Neural cell (in vitro differentiated cells): ENCODE measurements at regions not wholly inside any gene's neighbourhood (a gene's known extent, or its start where the extent isn't known, plus 50 kb on each side); places are given as distances from the start of the nearest gene placed in this dataset.

ENCODE experiments used
- H2AFZ ChIP-seq: fragments of 200-600, 300-800 bp; sonication (generic), shearing (Covaris generic); 2 replicates; pipeline ENCODE4 v1.6.0; 2014; ENCODE audit warnings: low read depth, mild to moderate bottlenecking, antibody characterized with exemption, low read length, moderate library complexity
- H3F3A ChIP-seq: fragments of 200-600 bp; shearing (Covaris generic); 2 replicates; pipeline ENCODE4 v1.6.1; 2016; ENCODE audit warnings: mild to moderate bottlenecking, moderate library complexity, mixed read lengths, antibody characterized with exemption, low read length; ENCODE audit not compliant: insufficient read depth, poor library complexity, severe bottlenecking
- H3K27ac ChIP-seq: fragments of 200-600, 300-800 bp; sonication (generic), shearing (Covaris generic); 2 replicates; pipeline ENCODE4 v1.5.1; 2014; ENCODE audit warnings: mild to moderate bottlenecking, low read length, moderate library complexity
- H3K27me3 ChIP-seq: fragments of 300-800, 200-600 bp; sonication (generic), shearing (Covaris generic); 2 replicates; pipeline ENCODE4 v1.6.0; 2014; ENCODE audit warnings: mild to moderate bottlenecking, low read depth, low read length, moderate library complexity; ENCODE audit not compliant: insufficient read depth
- H3K36me3 ChIP-seq: fragments of 300-800, 200-600 bp; sonication (generic), shearing (Covaris generic); 2 replicates; pipeline ENCODE4 v1.5.1; 2014; ENCODE audit warnings: mild to moderate bottlenecking, antibody characterized with exemption, low read length, moderate library complexity; ENCODE audit not compliant: insufficient read depth
- H3K4me2 ChIP-seq: fragments of 300-800, 200-600 bp; sonication (generic), shearing (Covaris generic); 2 replicates; pipeline ENCODE4 v1.6.0; 2014; ENCODE audit warnings: mild to moderate bottlenecking, low read length
- H3K4me3 ChIP-seq: fragments of 300-800, 200-600 bp; sonication (generic), shearing (Covaris generic); 2 replicates; pipeline ENCODE4 v1.5.1; 2014; ENCODE audit warnings: mild to moderate bottlenecking, low read length, moderate library complexity
- H3K79me2 ChIP-seq: fragments of 200-600 bp; shearing (Covaris generic); replicated peaks from 2 replicates; pipeline ENCODE4 v1.6.0; 2014; ENCODE audit warnings: mild to moderate bottlenecking, low read length, moderate library complexity; ENCODE audit not compliant: insufficient read depth
- H3K9ac ChIP-seq: fragments of 300-800, 200-600 bp; sonication (generic), shearing (Covaris generic); 2 replicates; pipeline ENCODE4 v1.6.1; 2016; ENCODE audit warnings: mild to moderate bottlenecking, low read length, mixed read lengths
- H3K9me2 ChIP-seq: fragments of 200-600 bp; shearing (Covaris generic); 2 replicates; pipeline ENCODE4 v1.6.1; 2016; ENCODE audit warnings: mild to moderate bottlenecking, low read length, mixed read lengths; ENCODE audit not compliant: insufficient read depth
- H3K9me3 ChIP-seq: fragments of 200-600, 300-800 bp; sonication (generic), shearing (Covaris generic); 2 replicates; pipeline ENCODE4 v1.6.1; 2016; ENCODE audit warnings: mild to moderate bottlenecking, mixed run types, low read length, moderate library complexity, mixed read lengths
- H4K20me1 ChIP-seq: fragments of 200-600 bp; shearing (Covaris generic); 2 replicates; pipeline ENCODE4 v1.6.1; 2016; ENCODE audit warnings: mild to moderate bottlenecking, mixed run types; ENCODE audit not compliant: insufficient read depth
- CTCF ChIP-seq: fragments of 450-650 bp; IDR thresholded peaks from 2 replicates; pipeline ENCODE4 v1.5.1; 2014; ENCODE audit warnings: antibody characterized with exemption, mild to moderate bottlenecking, moderate library complexity; ENCODE audit not compliant: poor library complexity, severe bottlenecking
- EP300 ChIP-seq: fragments of 450-650 bp; conservative IDR thresholded peaks from 2 replicates; pipeline ENCODE4 v1.6.1; 2014; ENCODE audit warnings: antibody characterized with exemption, mild to moderate bottlenecking, moderate library complexity; ENCODE audit not compliant: poor library complexity, severe bottlenecking
- EZH2 ChIP-seq: fragments of 200-600, 300-800 bp; shearing (Covaris generic), sonication (generic); IDR thresholded peaks from 2 replicates; pipeline ENCODE4 v1.6.1; 2014; ENCODE audit warnings: antibody characterized with exemption, low read length, borderline replicate concordance, mild to moderate bottlenecking; ENCODE audit not compliant: insufficient read depth, poor library complexity, severe bottlenecking
- MXI1 ChIP-seq: fragments of 450-650 bp; conservative IDR thresholded peaks from 2 replicates; pipeline ENCODE4 v1.6.1; 2014; ENCODE audit warnings: antibody characterized with exemption, mild to moderate bottlenecking; ENCODE audit not compliant: poor library complexity, severe bottlenecking
- POLR2AphosphoS5 ChIP-seq: IDR thresholded peaks from 2 replicates; pipeline ENCODE4 v1.6.1; 2012
- RAD21 ChIP-seq: fragments of 450-650 bp; conservative IDR thresholded peaks from 2 replicates; pipeline ENCODE4 v1.6.1; 2014; ENCODE audit warnings: antibody characterized with exemption, mild to moderate bottlenecking, moderate library complexity
- SMC3 ChIP-seq: fragments of 450-650 bp; conservative IDR thresholded peaks from 2 replicates; pipeline ENCODE4 v1.6.1; 2014; ENCODE audit warnings: antibody characterized with exemption, mild to moderate bottlenecking, moderate library complexity; ENCODE audit not compliant: poor library complexity
- TAF1 ChIP-seq: IDR thresholded peaks from 2 replicates; pipeline ENCODE4 v1.6.1; 2012; ENCODE audit warnings: low read depth
- TF ChIP-seq, protein P1 (sequence below): IDR thresholded peaks from 2 replicates; pipeline ENCODE4 v1.6.1; 2012; ENCODE audit warnings: borderline replicate concordance

DNA sequence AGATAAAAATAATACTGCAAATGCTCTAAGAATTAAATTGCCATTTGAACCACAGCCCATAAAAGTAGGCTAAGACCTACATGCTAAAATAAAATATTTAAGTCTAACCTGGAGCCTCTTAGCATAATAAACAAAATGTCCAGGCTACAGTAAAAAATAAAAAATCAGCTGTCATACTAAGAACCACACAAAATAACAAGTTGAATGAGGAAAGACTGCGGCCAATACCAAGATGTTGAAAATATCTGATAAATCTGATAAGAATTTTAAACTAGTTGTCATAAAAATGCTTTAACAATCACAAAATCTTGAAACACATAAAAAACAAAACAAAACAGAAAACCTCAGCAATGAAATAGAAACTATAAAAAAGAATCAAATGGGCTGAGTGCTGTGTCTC is 336.9 kb upstream of the MSX2 start:
- Histone ChIP-seq H3K9me3 (no peaks in the 10 kb centered on the region), H3K9me2 (no peaks in the 10 kb centered on the region), H3F3A (no peaks in the 10 kb centered on the region), H3K4me2 (no peak overlapping the region), H3K9ac (no peak overlapping the region), H3K79me2 (no peaks in the 10 kb centered on the region), H3K27ac (no peak overlapping the region), H2AFZ (no peak overlapping the region), H3K27me3 (no peaks in the 10 kb centered on the region), H3K4me3 (no peak overlapping the region), H3K36me3 (no peaks in the 10 kb centered on the region), H4K20me1 (no peaks in the 10 kb centered on the region)
- TF ChIP-seq RAD21 (no peak), TAF1 (no peak), SMC3 (no peak), EZH2 (no peak), MXI1 (no peak), POLR2AphosphoS5 (no peak), EP300 (no peak), CTCF (no peak)
- TF ChIP-seq, protein P1, sequence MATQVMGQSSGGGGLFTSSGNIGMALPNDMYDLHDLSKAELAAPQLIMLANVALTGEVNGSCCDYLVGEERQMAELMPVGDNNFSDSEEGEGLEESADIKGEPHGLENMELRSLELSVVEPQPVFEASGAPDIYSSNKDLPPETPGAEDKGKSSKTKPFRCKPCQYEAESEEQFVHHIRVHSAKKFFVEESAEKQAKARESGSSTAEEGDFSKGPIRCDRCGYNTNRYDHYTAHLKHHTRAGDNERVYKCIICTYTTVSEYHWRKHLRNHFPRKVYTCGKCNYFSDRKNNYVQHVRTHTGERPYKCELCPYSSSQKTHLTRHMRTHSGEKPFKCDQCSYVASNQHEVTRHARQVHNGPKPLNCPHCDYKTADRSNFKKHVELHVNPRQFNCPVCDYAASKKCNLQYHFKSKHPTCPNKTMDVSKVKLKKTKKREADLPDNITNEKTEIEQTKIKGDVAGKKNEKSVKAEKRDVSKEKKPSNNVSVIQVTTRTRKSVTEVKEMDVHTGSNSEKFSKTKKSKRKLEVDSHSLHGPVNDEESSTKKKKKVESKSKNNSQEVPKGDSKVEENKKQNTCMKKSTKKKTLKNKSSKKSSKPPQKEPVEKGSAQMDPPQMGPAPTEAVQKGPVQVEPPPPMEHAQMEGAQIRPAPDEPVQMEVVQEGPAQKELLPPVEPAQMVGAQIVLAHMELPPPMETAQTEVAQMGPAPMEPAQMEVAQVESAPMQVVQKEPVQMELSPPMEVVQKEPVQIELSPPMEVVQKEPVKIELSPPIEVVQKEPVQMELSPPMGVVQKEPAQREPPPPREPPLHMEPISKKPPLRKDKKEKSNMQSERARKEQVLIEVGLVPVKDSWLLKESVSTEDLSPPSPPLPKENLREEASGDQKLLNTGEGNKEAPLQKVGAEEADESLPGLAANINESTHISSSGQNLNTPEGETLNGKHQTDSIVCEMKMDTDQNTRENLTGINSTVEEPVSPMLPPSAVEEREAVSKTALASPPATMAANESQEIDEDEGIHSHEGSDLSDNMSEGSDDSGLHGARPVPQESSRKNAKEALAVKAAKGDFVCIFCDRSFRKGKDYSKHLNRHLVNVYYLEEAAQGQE: no peak

GRCh38 chr5:174392892-174393291 is 331.5 kb upstream of the MSX2 start:
- no peaks in the 10 kb centered on the region for H3K9me2 ChIP-seq
- H3K27me3 ChIP-seq: no peaks in the 10 kb centered on the region
- H3F3A ChIP-seq: no peaks in the 10 kb centered on the region
- no peak overlapping the region for H3K27ac ChIP-seq
- H3K4me3 ChIP-seq: no peak overlapping the region
- no peak overlapping the region for H3K4me2 ChIP-seq
- H3K36me3 ChIP-seq: no peaks in the 10 kb centered on the region
- no peaks in the 10 kb centered on the region for H3K9me3 ChIP-seq
- no peaks in the 10 kb centered on the region for H4K20me1 ChIP-seq
- TF ChIP-seq MXI1 (no peak), RAD21 (no peak), CTCF (no peak), EP300 (peak; percentile 70), SMC3 (no peak), POLR2AphosphoS5 (no peak)
- H2AFZ ChIP-seq: no peak overlapping the region
- no peaks in the 10 kb centered on the region for H3K79me2 ChIP-seq
- no peak overlapping the region for H3K9ac ChIP-seq
